ENCODE measurements at regions not wholly inside any gene's neighbourhood (a gene's known extent, or its start where the extent isn't known, plus 50 kb on each side); places are given as distances from the start of the nearest gene placed in this dataset.

DNA sequence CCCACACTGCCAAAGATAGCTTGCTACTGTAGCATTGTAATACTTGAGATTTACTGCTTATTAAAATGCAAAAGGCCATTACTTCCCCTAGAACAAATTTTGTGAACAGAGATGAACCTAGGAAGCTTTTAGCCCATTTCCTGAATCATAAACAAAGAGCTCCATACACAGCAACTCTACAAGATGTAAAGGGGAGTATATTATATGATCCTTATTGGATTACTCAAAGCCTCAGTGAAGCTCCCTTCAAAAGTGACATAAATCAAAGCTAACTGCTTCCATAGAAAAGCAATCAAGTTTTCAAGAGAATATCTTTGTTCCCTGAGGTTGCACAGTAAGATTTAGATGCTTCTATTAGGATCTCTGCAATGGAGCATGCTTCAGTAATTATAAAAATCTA is 629.8 kb downstream of the EFNA5 start:
- Histone ChIP-seq H3K36me3 (ENCODE audit: control insufficient read depth, insufficient read depth, low read length) (no peaks in the 10 kb centered on the region), H3K9me3 (ENCODE audit: control insufficient read depth, insufficient read depth, low read length) (peaks cover 3% of the 10 kb centered on the region), H3K27me3 (ENCODE audit: control insufficient read depth, insufficient read depth, low read length) (no peaks in the 10 kb centered on the region), H3K27ac (ENCODE audit: low read length) (no peak overlapping the region), H3K4me1 (ENCODE audit: control insufficient read depth, insufficient read depth, low read length) (no peaks in the 10 kb centered on the region), H3K4me3 (ENCODE audit: low read length) (no peak overlapping the region)
- intact Hi-C loops (cut with micrococcal nuclease): no loop called here
- TF ChIP-seq, protein P1, sequence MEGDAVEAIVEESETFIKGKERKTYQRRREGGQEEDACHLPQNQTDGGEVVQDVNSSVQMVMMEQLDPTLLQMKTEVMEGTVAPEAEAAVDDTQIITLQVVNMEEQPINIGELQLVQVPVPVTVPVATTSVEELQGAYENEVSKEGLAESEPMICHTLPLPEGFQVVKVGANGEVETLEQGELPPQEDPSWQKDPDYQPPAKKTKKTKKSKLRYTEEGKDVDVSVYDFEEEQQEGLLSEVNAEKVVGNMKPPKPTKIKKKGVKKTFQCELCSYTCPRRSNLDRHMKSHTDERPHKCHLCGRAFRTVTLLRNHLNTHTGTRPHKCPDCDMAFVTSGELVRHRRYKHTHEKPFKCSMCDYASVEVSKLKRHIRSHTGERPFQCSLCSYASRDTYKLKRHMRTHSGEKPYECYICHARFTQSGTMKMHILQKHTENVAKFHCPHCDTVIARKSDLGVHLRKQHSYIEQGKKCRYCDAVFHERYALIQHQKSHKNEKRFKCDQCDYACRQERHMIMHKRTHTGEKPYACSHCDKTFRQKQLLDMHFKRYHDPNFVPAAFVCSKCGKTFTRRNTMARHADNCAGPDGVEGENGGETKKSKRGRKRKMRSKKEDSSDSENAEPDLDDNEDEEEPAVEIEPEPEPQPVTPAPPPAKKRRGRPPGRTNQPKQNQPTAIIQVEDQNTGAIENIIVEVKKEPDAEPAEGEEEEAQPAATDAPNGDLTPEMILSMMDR (IDR thresholded peaks at IDR 0.05): no peak
- Mint-ChIP-seq H3K36me3 (no peaks in the 10 kb centered on the region), H3K27ac (no peak overlapping the region), H3K4me1 (no peaks in the 10 kb centered on the region), H3K27me3 (ENCODE audit: low read depth in 2 of 2) (peaks cover 18% of the 10 kb centered on the region in 2 donors), H3K9me3 (peaks cover 5% of the 10 kb centered on the region in 2 donors), H3K4me3 (no peak overlapping the region)
- DNase-seq: no peak
- ATAC-seq: no peak

- Mint-ChIP-seq H3K27me3 (ENCODE audit: low read depth in 2 of 2) (peaks cover 9 to 24% of the 10 kb centered on the region in 2 donors), H3K4me1 (no peaks in the 10 kb centered on the region), H3K27ac (no peak overlapping the region), H3K36me3 (no peaks in the 10 kb centered on the region), H3K4me3 (no peak overlapping the region), H3K9me3 (peaks cover 5% of the 10 kb centered on the region in 2 donors)
- Histone ChIP-seq H3K27ac (ENCODE audit: low read length) (no peak overlapping the region), H3K27me3 (ENCODE audit: control insufficient read depth, insufficient read depth, low read length) (no peaks in the 10 kb centered on the region), H3K4me3 (ENCODE audit: low read length) (no peak overlapping the region), H3K9me3 (ENCODE audit: control insufficient read depth, insufficient read depth, low read length) (no peaks in the 10 kb centered on the region), H3K36me3 (ENCODE audit: control insufficient read depth, insufficient read depth, low read length) (no peaks in the 10 kb centered on the region), H3K4me1 (ENCODE audit: control insufficient read depth, insufficient read depth, low read length) (no peaks in the 10 kb centered on the region)
- TF ChIP-seq, protein P1 (IDR thresholded peaks at IDR 0.05): no peak
- DNase-seq: no peak
- intact Hi-C loops (cut with micrococcal nuclease): no loop called here
- no peak for ATAC-seq
These were observed 638.1 kb downstream of the EFNA5 start for GRCh38 chr5:107032629-107033028.

DNA sequence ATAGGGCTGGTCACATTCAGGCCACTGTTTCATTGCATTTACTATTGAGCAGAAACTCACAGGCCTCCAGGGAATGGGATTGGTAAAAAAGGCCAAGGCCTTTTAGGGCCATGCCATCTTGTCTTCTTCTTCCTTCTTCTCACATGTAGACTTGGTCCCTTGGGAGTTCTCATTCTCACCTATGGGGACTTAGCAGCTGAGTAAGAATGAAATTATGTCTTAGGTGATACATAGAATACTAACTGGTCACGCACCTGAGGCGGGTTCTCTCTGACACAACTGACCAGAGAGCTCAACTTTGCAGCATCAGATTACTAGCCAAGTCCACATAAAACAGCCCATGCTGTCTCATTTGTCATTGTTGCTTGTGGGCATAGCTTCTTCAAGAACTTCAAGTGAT is 641.8 kb downstream of the EFNA5 start:
- Histone ChIP-seq H3K4me1 (ENCODE audit: control insufficient read depth, insufficient read depth, low read length) (no peaks in the 10 kb centered on the region), H3K27me3 (ENCODE audit: control insufficient read depth, insufficient read depth, low read length) (no peaks in the 10 kb centered on the region), H3K9me3 (ENCODE audit: control insufficient read depth, insufficient read depth, low read length) (no peaks in the 10 kb centered on the region), H3K4me3 (ENCODE audit: low read length) (no peak overlapping the region), H3K36me3 (ENCODE audit: control insufficient read depth, insufficient read depth, low read length) (no peaks in the 10 kb centered on the region), H3K27ac (ENCODE audit: low read length) (no peak overlapping the region)
- ATAC-seq (no peak), DNase-seq (no peak)
- Mint-ChIP-seq H3K27me3 (ENCODE audit: low read depth in 2 of 2) (peaks cover 12 to 50% of the 10 kb centered on the region in 2 donors), H3K36me3 (no peaks in the 10 kb centered on the region), H3K9me3 (no peaks in the 10 kb centered on the region), H3K4me3 (no peak overlapping the region), H3K27ac (no peak overlapping the region), H3K4me1 (no peaks in the 10 kb centered on the region)
- intact Hi-C loops (cut with micrococcal nuclease): no loop called here
- TF ChIP-seq, protein P1 (IDR thresholded peaks at IDR 0.05): no peak
- 100% methylated on average over 2 of the region's 2 CpGs for WGBS (ENCODE audit: insufficient coverage)

DNA sequence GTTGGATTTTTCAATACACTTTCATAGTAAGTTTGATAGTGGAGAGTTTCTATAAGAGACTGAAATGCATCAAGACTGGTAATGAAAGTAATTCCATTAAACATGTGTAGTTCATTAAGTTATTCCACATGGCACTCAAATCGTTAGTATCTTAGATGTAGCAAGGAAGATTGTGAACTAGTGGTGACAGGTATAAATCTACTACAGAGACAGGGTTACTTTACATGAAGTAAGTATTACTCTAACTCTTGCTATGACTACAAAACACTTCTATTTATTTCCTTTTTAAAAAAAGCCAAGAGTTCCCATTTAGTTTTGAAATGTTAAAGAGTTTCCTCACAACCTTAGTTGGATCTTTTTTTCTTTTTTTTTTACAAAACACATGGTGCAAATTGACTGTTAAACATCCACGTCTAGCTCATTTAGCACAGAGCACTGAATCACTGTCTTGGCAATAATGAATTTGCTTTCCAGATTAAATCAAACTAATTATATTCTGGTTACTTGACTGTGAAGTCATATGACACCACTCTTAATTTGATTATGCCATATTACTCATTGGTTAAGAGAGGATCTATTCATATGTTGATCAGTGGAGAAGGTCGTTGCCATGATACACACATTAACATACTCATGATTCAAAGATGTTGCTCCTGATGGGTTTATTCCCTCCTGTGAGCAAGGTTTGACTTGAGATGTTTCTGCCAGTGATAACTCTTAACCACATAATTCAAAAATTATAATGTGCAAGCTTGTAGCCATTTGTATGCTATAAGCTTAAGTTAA is 644.8 kb downstream of the EFNA5 start:
- no peak for ATAC-seq
- intact Hi-C loops (cut with micrococcal nuclease): no loop called here
- TF ChIP-seq, protein P1 (IDR thresholded peaks at IDR 0.05): no peak
- Mint-ChIP-seq H3K4me3 (no peak overlapping the region), H3K9me3 (no peaks in the 10 kb centered on the region), H3K4me1 (no peaks in the 10 kb centered on the region), H3K36me3 (no peaks in the 10 kb centered on the region), H3K27ac (no peak overlapping the region), H3K27me3 (ENCODE audit: low read depth in 2 of 2) (peaks cover 10 to 45% of the 10 kb centered on the region in 2 donors)
- Histone ChIP-seq H3K9me3 (ENCODE audit: control insufficient read depth, insufficient read depth, low read length) (no peaks in the 10 kb centered on the region), H3K27me3 (ENCODE audit: control insufficient read depth, insufficient read depth, low read length) (no peaks in the 10 kb centered on the region), H3K4me1 (ENCODE audit: control insufficient read depth, insufficient read depth, low read length) (no peaks in the 10 kb centered on the region), H3K4me3 (ENCODE audit: low read length) (no peak overlapping the region), H3K36me3 (ENCODE audit: control insufficient read depth, insufficient read depth, low read length) (no peaks in the 10 kb centered on the region), H3K27ac (ENCODE audit: low read length) (no peak overlapping the region)
- DNase-seq: no peak
- 82% methylated on average over 1 of the region's 3 CpGs for WGBS (ENCODE audit: insufficient coverage)

Measured in natural killer cell (primary cell).